ENCODE measurements at regions not wholly inside any gene's neighbourhood (a gene's known extent, or its start where the extent isn't known, plus 50 kb on each side); places are given as distances from the start of the nearest gene placed in this dataset.

DNA sequence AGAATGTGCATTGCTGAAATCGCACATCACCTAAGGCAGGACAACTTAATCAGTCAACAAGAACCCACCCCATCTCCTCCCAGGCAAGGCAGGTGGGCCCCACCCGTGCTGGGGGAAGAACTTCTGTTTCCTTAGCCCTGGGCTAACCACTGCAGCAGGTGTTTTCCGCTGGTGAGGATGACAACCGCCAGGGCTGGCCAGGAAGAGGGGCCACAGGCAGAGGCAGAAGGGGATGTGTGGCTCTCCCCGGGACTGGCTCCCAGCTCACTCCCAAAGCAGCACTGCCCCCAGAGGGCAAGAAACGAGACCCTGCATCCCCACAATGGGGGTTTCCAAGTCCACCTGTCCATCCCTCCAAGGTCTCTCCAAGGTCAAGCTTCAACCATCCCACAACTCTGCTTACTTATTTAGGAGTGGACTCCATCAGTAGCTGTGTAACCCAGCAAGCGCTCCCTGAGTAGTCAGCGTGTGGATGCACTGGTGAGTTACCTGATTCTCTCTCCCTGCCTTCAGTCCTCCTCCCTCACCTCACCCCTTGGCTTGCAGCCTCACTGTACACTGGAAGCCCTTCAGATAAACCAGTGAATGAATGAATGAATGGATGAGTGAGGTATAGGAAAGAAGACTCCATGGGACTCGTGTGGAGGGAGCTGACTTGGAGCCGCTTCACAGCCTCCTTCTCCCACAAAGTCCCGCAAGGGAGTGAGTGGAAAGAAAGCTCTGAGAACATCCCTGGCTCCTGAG is 168.2 kb upstream of the CST7 start:
- ChIA-PET POLR2A (no interaction called here), CTCF (interaction anchor here (0.6 to 1.5 kb wide), 10 partner anchors 13 to 679 kb away, joined by 3 to 7 read pairs (median 3); no protein-coding TSS in a partner anchor)
- Histone ChIP-seq H3K4me3 (ENCODE audit: low read depth, low read length) (no peak overlapping the region), H3K27me3 (ENCODE audit: control insufficient read depth, insufficient read depth, low read length) (peaks cover 4% of the 10 kb centered on the region), H3K36me3 (ENCODE audit: control insufficient read depth, insufficient read depth, low read length) (no peaks in the 10 kb centered on the region)
- TF ChIP-seq, protein P1, sequence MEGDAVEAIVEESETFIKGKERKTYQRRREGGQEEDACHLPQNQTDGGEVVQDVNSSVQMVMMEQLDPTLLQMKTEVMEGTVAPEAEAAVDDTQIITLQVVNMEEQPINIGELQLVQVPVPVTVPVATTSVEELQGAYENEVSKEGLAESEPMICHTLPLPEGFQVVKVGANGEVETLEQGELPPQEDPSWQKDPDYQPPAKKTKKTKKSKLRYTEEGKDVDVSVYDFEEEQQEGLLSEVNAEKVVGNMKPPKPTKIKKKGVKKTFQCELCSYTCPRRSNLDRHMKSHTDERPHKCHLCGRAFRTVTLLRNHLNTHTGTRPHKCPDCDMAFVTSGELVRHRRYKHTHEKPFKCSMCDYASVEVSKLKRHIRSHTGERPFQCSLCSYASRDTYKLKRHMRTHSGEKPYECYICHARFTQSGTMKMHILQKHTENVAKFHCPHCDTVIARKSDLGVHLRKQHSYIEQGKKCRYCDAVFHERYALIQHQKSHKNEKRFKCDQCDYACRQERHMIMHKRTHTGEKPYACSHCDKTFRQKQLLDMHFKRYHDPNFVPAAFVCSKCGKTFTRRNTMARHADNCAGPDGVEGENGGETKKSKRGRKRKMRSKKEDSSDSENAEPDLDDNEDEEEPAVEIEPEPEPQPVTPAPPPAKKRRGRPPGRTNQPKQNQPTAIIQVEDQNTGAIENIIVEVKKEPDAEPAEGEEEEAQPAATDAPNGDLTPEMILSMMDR (IDR thresholded peaks at IDR 0.05; ENCODE audit: insufficient read depth, low read depth, low read length) = no peak
- no peak for DNase-seq (ENCODE audit: low read depth)

DNA sequence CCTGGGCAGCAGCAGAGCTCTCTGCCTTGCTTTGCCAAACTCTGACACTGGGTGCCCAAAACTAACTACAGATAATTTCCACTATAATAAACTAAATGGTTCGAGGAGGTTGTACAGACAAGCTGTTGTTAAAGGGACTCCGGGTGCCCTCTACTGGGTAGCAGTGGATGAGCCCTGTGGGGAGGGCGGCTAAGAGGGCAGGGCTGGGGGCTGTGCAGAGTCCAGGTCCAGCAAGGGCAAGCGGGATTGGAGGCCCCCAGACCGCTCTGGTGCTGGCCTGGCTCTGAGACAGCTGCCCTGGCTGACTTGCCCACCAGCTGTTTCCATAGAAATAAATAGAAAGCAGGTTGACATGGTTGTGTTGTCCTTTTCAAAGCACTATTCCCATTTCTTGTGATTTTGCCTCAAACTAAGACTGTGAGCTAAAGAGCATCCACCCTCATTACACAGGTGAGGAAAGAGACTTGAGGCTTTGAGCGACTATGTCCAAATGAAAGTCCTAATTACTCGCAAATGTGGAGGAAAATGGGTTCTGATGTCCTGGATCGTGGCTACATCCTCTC is 167.6 kb upstream of the CST7 start:
- peaks cover 4% of the 10 kb centered on the region for H3K27me3 ChIP-seq (ENCODE audit: control insufficient read depth, insufficient read depth, low read length)
- no peaks in the 10 kb centered on the region for H3K36me3 ChIP-seq (ENCODE audit: control insufficient read depth, insufficient read depth, low read length)
- CTCF ChIA-PET = interaction anchor here (0.6 to 1.5 kb wide), 10 partner anchors 43 to 680 kb away, joined by 3 to 7 read pairs (median 3); no protein-coding TSS in a partner anchor
- POLR2A ChIA-PET = no interaction called here
- no peak for DNase-seq (ENCODE audit: low read depth)
- TF ChIP-seq, protein P1 (IDR thresholded peaks at IDR 0.05; ENCODE audit: insufficient read depth, low read depth, low read length) = peak; percentile 77
- H3K4me3 ChIP-seq (ENCODE audit: low read depth, low read length) = no peak overlapping the region

DNA sequence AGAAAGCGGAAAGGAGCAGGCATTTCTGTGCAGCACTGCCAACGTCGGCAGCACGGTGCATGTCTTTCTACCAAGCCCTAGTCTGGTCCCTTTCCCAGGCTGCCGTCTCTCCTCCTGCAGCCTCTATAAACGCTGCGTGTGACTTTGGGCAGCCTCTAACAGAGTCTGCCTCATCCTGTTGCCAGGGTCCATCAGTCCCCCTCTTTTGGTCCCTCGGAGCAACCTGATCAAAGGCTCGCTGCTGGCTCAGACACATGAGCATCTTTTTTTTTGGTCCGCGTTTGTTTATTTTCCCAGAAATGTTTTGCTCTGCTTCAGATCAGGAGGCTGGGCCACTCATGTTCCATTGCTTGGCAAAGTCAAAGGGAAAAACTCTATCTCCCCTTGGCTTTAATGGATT is 166.8 kb upstream of the CST7 start:
- no peaks in the 10 kb centered on the region for H3K36me3 ChIP-seq (ENCODE audit: control insufficient read depth, insufficient read depth, low read length)
- TF ChIP-seq, protein P1 (IDR thresholded peaks at IDR 0.05; ENCODE audit: insufficient read depth, low read depth, low read length) = no peak
- no peak overlapping the region for H3K4me3 ChIP-seq (ENCODE audit: low read depth, low read length)
- CTCF ChIA-PET = interaction anchor here (0.6 to 1.3 kb wide), 4 partner anchors 28 to 652 kb away, joined by 3 to 7 read pairs (median 3); no protein-coding TSS in a partner anchor
- DNase-seq (ENCODE audit: low read depth) = no peak
- H3K27me3 ChIP-seq (ENCODE audit: control insufficient read depth, insufficient read depth, low read length) = peaks cover 4% of the 10 kb centered on the region
- POLR2A ChIA-PET = no interaction called here

DNA sequence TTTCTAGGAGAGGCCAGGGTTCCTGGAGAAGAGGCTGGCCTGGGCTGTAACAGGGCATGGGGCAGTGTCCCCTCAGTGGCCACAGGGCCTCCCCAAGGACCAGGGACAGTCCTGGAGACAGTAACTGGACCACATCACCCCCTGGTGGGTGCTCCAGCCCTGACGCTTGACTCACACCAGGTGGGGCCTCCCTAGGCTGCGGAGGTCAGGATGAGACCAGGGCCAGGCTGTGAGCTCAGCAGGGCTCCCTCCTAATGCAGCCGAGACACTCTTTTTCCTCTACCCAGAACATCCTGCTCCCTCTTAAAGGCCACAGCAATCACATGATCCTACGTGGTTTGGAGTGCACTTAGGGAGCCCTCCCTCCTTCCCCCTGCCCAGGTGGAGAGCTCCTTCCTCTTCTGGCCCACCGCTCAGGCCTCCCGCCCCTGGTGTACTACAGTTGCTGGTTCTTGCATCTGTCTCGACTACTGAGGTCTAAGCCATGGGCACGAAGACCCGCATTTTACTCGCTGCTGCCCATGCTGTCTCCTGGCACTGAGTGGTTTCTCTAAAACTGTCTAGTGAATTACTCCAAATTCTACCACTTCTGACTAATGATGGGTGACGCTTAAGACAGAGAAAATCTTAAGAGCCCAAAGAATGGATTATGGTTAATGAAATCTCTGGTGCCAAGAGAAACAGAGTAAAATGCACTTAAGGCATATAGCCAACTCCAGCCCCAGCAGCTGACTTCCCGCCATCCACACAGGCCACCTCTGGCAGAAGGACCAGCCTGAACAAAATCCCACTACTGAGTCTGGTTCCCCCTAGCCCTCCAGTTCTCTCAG is 166.1 kb upstream of the CST7 start:
- ChIA-PET POLR2A (no interaction called here), CTCF (interaction anchor here (0.6 to 0.7 kb wide), 2 partner anchors 28 to 653 kb away, joined by 3 read pairs; no protein-coding TSS in a partner anchor)
- Histone ChIP-seq H3K27me3 (ENCODE audit: control insufficient read depth, insufficient read depth, low read length) (peaks cover 2% of the 10 kb centered on the region; the same call in 1 of the 2 replicates), H3K36me3 (ENCODE audit: control insufficient read depth, insufficient read depth, low read length) (no peaks in the 10 kb centered on the region), H3K4me3 (ENCODE audit: low read depth, low read length) (no peak overlapping the region)
- TF ChIP-seq, protein P1 (IDR thresholded peaks at IDR 0.05; ENCODE audit: insufficient read depth, low read depth, low read length) = peak; percentile 6; the same call in 1 of the 2 replicates
- DNase-seq (ENCODE audit: low read depth) = no peak
